ENCODE measurements at regions not wholly inside any gene's neighbourhood (a gene's known extent, or its start where the extent isn't known, plus 50 kb on each side); places are given as distances from the start of the nearest gene placed in this dataset.

GRCh38 chr21:35585155-35585554 is 475.2 kb downstream of the SETD4 start:
- in situ Hi-C loops (cut with HindIII; ENCODE audit: low sequenced_read_pairs) = loop anchor here (5.0 kb wide), 1 partner anchor 48 kb away; no protein-coding TSS in a partner anchor

GRCh38 chr21:35583566-35584216 is 476.6 kb downstream of the SETD4 start:
- in situ Hi-C loops (cut with HindIII; ENCODE audit: low sequenced_read_pairs) = no loop called here

- in situ Hi-C loops (cut with HindIII; ENCODE audit: low sequenced_read_pairs) = no loop called here
Observed at GRCh38 chr21:35582731-35583130, 477.6 kb downstream of the SETD4 start.

GRCh38 chr21:35581640-35582039 is 478.7 kb downstream of the SETD4 start:
- in situ Hi-C loops (cut with HindIII; ENCODE audit: low sequenced_read_pairs) = no loop called here

GRCh38 chr21:35579520-35580293 is 480.6 kb downstream of the SETD4 start:
- in situ Hi-C loops (cut with HindIII; ENCODE audit: low sequenced_read_pairs) = no loop called here

GRCh38 chr21:35578831-35579471 is 481.4 kb downstream of the SETD4 start:
- in situ Hi-C loops (cut with HindIII; ENCODE audit: low sequenced_read_pairs) = no loop called here

- in situ Hi-C loops (cut with HindIII; ENCODE audit: low sequenced_read_pairs) = no loop called here
Observed at GRCh38 chr21:35578347-35578782, 482.0 kb downstream of the SETD4 start.

- in situ Hi-C loops (cut with HindIII; ENCODE audit: low sequenced_read_pairs) = no loop called here
Observed at GRCh38 chr21:35575280-35575915, 484.9 kb downstream of the SETD4 start.

GRCh38 chr21:35573472-35574374 is 486.6 kb downstream of the SETD4 start:
- in situ Hi-C loops (cut with HindIII; ENCODE audit: low sequenced_read_pairs) = no loop called here

GRCh38 chr21:35571910-35572309 is 488.4 kb downstream of the SETD4 start:
- in situ Hi-C loops (cut with HindIII; ENCODE audit: low sequenced_read_pairs) = no loop called here

GRCh38 chr21:35568643-35569042 is 491.7 kb downstream of the SETD4 start:
- in situ Hi-C loops (cut with HindIII; ENCODE audit: low sequenced_read_pairs) = no loop called here

GRCh38 chr21:35566874-35567273 is 493.5 kb downstream of the SETD4 start:
- in situ Hi-C loops (cut with HindIII; ENCODE audit: low sequenced_read_pairs) = no loop called here

- in situ Hi-C loops (cut with HindIII; ENCODE audit: low sequenced_read_pairs) = no loop called here
Observed at GRCh38 chr21:35565204-35565611, 495.1 kb downstream of the SETD4 start.

- in situ Hi-C loops (cut with HindIII; ENCODE audit: low sequenced_read_pairs) = no loop called here
Observed at GRCh38 chr21:35563885-35564451, 496.4 kb downstream of the SETD4 start.

GRCh38 chr21:35562876-35563275 is 497.4 kb downstream of the SETD4 start:
- in situ Hi-C loops (cut with HindIII; ENCODE audit: low sequenced_read_pairs) = no loop called here

- in situ Hi-C loops (cut with HindIII; ENCODE audit: low sequenced_read_pairs) = no loop called here
Observed at GRCh38 chr21:35561116-35561515, 499.2 kb downstream of the SETD4 start.

- in situ Hi-C loops (cut with HindIII; ENCODE audit: low sequenced_read_pairs) = no loop called here
Observed at GRCh38 chr21:35559829-35560225, 500.5 kb downstream of the SETD4 start.

GRCh38 chr21:35559128-35559828 is 501.0 kb downstream of the SETD4 start:
- in situ Hi-C loops (cut with HindIII; ENCODE audit: low sequenced_read_pairs) = no loop called here

GRCh38 chr21:35556536-35556935 is 503.8 kb downstream of the SETD4 start:
- in situ Hi-C loops (cut with HindIII; ENCODE audit: low sequenced_read_pairs) = no loop called here
